Epithelial cell of prostate (primary cell): ENCODE measurements at regions not wholly inside any gene's neighbourhood (a gene's known extent, or its start where the extent isn't known, plus 50 kb on each side); places are given as distances from the start of the nearest gene placed in this dataset.
"Not testable (repeated sequence)": the region's sequence is repeated elsewhere in the genome, so short reads cannot be mapped to it uniquely, and the experiment has no call there.

Source experiments
- DNase-seq: peaks from one replicate; pipeline ENCODE4 v3.0.0-alpha.2; 2011; ENCODE audit warnings: low read depth, low spot score
- H3K27ac ChIP-seq: fragments of 450-650 bp; 2 replicates; pipeline ENCODE4 v1.5.1; 2017; ENCODE audit warnings: mild to moderate bottlenecking

- no peak for DNase-seq
Measured at GRCh38 chr6:86142326-86142725, 499.6 kb upstream of the SYNCRIP start.

DNA sequence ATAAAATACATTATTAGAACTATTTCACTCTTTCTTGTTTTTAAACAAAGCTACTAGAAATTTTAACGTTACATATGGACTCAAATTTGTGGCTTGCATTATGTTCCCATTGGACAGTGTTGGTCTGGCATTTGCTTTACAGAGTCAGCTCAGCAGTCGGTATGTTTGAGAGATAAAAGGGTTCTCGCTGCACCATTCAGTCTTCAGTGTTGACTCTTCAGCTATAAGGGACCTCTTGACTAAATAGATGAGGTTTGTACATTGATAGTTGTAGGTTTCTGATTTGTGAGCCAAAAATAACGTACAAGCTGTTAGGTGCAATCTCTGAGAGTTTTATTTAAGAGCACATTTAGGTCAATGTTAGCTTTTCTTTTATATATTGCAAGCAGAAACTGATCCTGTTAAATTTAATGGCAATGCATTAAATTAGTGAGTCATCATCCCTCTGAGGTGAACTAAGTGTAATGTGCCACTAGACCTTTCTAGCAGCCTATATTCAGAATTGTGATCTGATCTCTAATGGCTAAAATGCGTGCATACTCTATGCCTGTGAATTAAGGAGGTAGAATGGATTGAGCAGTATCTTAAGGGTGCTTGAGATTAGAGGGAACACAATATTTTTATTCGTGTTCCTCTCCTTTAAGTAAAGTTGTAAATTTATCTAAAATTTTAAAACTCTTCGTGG, 485.6 kb upstream of the SYNCRIP start:
- H3K27ac ChIP-seq: no peak overlapping the region
- DNase-seq: no peak

More at GRCh38 chr6:86142326-86142725, 499.6 kb upstream of the SYNCRIP start:
- peak overlapping the region; percentile 34 for H3K27ac ChIP-seq

DNA sequence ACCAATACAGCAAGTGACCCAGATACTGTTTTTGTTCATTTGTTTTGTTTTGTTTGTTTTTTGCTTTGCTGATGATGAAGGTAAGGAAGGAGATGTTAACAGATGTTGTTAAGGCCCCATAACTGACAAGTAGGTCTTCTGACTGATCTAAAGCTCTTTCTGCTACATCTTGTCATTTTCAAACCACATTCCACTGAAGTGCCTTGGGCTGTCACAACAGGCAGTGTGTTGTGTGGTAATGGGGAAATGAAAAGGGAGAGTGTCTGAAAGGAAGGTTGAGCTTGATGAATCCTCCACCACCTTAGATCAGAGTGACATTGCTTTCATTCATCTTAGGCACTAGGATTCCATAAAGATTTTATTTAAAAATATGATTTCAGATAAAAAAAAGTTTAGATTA, 479.4 kb upstream of the SYNCRIP start:
- no peak for DNase-seq
- no peak overlapping the region for H3K27ac ChIP-seq

DNA sequence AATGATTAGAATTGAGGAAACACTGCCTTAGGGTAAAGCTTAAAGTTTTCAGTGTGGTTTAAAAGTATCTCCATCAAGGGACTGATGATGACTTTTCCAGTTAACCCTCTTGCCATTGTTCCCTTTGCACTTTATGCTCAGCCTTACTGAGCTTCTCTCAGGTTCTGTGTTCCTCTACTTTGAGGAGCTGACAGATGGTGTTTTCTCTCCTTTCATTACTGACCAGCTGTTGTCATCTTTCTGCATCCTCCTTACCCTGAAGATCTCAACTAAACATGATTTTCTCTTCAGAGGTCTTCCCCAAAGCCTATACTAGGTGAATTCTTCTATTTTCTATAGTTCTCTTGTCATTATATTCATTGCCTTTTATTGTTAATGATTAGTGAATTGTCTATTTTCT, 475.6 kb upstream of the SYNCRIP start:
- no peak for DNase-seq
- H3K27ac ChIP-seq: no peak overlapping the region

DNA sequence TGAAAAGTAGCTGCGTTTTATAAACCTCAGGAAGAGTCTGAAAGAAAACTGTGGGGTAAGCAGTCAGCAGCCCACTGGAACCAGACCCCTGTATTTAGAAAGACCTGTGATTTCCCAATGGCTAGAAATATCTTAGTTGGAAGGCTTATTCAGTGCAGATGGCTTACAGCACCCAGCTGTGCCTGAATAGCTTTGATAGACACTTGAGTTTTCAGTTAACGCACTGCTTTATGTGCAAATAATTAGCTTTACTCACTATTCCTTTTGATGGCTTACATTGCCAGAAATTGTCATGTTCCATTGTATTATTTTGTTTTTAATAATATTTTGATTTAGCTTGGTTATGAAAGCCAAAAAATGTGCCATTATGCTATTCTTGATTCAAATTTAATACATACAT, 465.3 kb upstream of the SYNCRIP start:
- no peak for DNase-seq
- H3K27ac ChIP-seq: no peak overlapping the region

DNA sequence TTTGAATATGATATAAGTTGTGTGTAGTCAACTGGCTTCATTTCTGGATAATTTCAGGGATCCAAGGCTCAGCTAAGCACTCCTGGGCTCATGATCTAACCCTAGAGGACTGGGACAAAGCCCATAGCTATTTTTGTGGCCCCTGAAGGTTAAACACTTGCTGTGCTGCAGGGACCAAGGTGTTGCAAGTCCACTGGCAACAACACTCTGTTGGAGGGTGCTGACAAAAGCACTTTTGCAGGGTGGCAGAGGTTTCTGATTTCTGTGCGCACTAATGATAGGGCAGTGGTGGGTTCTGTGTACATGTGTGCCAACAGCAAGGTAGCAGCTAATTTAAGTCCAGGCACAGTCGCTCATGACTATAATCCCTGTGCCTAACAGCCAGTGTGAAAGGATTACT, 445.3 kb upstream of the SYNCRIP start:
- H3K27ac ChIP-seq: no peak overlapping the region
- no peak for DNase-seq

GRCh38 chr6:86079938-86080337, 437.3 kb upstream of the SYNCRIP start:
- H3K27ac ChIP-seq: no peak overlapping the region
- no peak for DNase-seq

DNA sequence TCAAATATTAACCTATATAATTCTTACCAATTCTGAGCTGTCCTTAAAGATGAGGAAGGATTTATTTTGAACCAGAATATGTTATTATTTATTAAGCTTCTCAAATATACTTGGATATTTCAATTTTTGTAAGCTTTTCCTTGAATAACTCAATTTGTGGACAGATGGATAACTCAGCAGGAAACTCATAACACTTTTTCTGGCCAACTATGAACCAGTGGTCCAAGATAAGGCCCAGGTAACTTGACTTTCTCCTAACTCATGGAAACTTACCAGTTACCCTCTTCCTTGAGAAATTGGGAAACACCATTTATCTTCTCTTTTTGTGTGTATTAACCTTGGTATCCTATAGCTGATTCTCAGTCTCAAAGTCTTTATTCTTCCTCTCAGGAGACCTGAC, 427.5 kb upstream of the SYNCRIP start:
- H3K27ac ChIP-seq: no peak overlapping the region
- no peak for DNase-seq

DNA sequence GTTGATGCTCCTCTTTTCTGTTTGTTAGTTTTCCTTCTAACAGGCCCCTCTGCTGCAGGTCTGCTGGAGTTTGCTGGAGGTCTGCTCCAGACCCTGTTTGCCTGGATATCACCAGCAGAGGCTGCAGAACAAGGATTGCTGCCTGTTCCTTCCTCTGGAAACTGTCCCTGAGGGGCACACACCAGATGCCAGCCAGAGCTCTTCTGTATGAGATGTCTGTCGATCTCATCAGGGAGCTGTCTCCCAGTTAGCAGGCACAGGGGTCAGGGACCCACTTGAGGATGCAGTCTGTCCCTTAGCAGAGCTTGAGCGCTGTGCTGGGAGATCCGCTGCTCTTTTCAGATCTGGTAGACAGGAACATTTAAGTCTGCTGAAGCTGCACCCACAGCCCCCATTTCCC, 422.3 kb upstream of the SYNCRIP start:
- not testable (repeated sequence) for H3K27ac ChIP-seq, DNase-seq

- not testable (repeated sequence) for DNase-seq, H3K27ac ChIP-seq
Measured at GRCh38 chr6:86057293-86057980, 414.8 kb upstream of the SYNCRIP start.

DNA sequence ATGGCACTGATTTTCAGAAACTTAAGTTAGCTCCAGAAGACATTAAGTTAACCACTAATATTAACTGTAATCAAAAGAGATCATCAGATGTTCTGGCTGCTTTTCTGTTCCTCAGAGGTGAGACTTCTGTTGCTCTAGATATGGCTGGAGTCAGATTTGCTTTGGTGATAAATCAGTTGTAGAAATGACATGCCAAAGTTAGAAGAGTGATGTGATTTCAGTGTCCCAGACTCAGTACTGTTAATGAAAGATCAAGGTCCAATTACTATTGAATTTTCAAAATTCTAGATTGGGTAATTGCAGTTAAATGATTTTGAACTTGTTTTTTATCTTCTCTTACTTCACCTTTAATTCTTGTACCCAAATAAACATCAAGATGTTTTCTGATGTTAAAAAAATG, 402.4 kb upstream of the SYNCRIP start:
- no peak for DNase-seq
- H3K27ac ChIP-seq: no peak overlapping the region

DNA sequence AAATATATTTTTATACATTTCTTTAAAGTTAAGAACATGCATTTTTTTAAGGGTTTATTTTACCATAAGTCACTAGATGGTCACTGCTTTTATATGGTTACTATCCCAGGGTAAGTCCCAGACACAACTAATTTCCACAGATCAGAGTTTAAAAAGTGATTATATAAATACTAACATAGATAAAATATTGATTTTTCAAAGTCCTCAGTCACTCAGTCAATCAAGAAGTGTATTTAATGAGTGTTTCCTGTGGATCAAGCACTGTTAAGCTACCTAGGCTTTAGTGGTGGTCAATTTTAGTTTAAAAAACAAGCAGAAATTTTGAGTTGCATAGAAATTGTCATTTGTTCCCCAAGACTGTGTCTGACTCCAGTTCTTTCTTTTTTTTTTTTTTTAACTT, 399.5 kb upstream of the SYNCRIP start:
- no peak overlapping the region for H3K27ac ChIP-seq
- no peak for DNase-seq

GRCh38 chr6:86031713-86032112, 389.0 kb upstream of the SYNCRIP start:
- no peak for DNase-seq
- no peak overlapping the region for H3K27ac ChIP-seq

DNA sequence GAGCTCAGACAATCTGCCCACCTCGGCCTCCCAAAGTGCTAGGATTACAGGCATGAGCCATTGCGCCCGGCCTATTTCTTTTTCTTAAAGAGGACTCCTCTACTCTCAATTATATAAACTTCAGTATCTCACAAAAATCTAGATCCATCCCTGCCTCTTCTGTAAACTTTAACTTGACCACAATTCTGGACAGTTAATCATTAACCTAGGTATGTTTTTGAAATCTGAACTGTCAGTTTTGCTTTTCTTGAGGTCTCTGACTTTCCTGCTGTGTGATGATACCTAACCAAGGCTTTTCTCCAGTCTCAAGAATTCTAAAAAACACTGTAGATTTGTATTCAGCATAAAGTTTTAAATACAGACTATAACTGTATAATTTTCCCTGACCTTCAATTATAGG, 388.2 kb upstream of the SYNCRIP start:
- no peak for DNase-seq

DNA sequence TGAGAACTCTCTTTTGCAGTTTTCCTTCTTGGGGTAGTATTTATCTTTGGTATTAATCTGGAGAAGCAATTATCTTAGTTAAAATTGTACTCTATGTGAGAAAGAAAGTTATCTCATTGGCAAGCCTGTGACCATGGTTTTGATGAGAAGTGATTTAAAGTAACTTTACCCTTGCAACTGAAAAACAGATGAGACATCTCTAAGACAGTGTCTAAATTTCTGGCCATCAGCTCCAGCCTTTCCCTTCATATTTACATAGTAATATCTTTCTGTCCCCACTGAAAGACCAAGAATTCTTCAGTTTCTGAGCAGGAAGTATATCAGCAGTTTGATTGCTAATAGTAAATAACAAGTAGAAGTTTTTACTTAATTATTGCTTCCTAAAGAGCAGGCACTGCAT, 386.1 kb upstream of the SYNCRIP start:
- DNase-seq: no peak
- H3K27ac ChIP-seq: no peak overlapping the region

More for the DNA sequence above, 388.2 kb upstream of the SYNCRIP start:
- no peak overlapping the region for H3K27ac ChIP-seq

GRCh38 chr6:86026890-86027289, 384.2 kb upstream of the SYNCRIP start:
- not testable (repeated sequence) for H3K27ac ChIP-seq, DNase-seq

DNA sequence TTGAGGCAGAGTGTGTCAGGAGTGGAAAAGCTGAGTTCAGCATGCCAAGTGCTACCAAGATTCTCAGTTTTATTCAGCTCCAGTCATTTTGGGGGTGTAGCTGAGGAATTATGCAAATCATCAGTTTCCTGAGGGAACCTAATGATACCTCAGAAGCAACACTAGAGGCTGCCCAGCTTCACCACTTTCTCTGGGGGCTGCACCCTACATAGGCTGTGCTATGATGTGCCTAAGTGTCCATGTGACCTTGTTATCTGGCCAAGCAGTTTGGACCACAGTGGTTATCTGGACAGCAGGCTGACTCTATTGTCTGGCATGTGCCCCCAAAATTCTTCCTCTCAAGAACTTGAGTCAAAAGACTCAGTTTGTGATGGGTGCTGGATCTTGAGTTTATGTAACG, 374.6 kb upstream of the SYNCRIP start:
- no peak overlapping the region for H3K27ac ChIP-seq

DNA sequence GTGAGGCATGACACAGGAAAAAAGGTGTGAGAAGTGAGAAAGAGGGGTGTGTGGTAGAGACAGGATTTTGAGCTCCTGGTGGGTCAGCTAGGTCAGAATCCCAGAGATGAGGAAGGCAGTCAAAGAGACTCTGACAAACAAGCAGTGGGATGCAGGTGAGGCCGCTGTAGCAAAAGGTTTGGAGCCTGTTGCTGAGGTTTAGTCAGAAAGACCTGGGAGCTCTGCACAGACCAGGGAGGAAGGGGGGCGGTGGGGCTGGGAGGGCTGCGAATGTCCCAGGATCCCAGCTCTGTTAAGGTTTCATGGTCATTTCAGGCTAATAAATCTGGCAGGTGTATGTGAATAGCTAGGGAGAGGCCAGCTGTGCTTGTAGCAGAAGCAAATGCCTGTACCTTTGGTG, 373.9 kb upstream of the SYNCRIP start:
- H3K27ac ChIP-seq: no peak overlapping the region
- no peak for DNase-seq

More for the DNA sequence above, 374.6 kb upstream of the SYNCRIP start:
- DNase-seq: no peak

DNA sequence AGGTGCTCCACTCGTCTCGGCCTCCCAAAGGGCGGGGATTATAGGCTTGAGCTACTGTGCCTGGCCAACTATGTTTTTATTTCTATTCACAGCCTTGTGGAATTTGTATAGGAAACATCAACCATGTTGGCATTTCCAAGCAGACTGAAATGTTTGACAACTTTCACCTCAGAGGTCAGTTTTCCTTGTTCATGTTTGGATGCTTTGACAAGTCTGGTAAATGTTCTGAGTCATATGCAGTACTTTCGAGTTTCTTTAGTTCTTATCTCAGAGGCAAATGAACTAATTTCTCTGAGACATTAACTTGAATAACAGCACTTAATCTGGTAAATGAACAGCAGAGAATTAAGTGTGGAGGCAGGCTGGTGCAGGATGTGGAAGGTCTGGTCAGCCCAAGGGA, 373.4 kb upstream of the SYNCRIP start:
- DNase-seq: no peak
- no peak overlapping the region for H3K27ac ChIP-seq

- DNase-seq, H3K27ac ChIP-seq: not testable (repeated sequence)
Measured at GRCh38 chr6:86012991-86013390, 370.3 kb upstream of the SYNCRIP start.

DNA sequence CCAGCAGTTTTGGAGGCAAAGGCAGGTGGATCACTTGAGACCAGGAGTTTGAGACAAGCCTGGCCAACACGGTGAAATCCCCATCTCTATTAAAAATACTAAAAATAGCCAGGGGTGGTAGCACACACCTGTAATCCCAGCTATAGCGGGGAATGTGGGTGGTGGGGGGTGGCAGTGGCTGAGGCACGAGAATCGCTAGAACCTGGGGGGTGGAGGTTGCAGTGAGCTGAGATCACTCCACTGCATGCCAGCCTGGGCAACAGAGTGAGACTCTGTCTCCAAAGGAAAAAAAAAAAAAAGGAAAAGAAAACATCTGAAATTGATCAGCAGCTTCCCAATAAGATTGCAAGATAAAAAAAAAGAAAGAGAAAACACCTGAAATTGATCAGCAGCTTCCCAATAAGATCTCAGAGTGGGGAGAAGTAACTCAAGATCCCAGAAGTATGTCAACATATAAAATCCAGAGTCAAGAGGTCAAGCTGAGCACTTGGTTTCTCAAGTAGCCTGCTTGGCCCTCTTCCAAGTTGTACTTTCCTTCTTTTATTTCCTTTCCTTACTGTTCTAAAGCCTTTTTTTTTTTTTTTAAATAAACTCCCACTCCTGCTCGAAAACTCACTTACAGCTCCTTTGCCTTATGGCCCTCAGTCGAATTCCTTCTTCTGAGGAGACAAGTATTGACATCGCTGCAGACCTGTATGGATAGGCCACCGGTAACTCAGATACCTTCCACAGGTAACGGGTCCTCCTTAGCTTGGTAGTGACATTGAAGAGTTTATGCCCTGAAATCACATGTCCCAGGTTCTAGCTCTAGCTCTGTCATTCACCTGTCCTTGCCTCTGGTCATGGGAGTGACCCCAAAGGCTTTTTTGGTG, 368.5 kb upstream of the SYNCRIP start:
- no peak for DNase-seq
- no peak overlapping the region for H3K27ac ChIP-seq
